ENCODE measurements at regions not wholly inside any gene's neighbourhood (a gene's known extent, or its start where the extent isn't known, plus 50 kb on each side); places are given as distances from the start of the nearest gene placed in this dataset.
"Not testable (repeated sequence)": the region's sequence is repeated elsewhere in the genome, so short reads cannot be mapped to it uniquely, and the experiment has no call there.

- in situ Hi-C loops (cut with MboI; ENCODE audit: low sequenced_read_pairs) = no loop called here
These were observed 562.0 kb downstream of the MN1 start for GRCh38 chr22:27239520-27239919.

GRCh38 chr22:27240298-27241075 lies 561.1 kb downstream of the MN1 start:
- in situ Hi-C loops (cut with MboI; ENCODE audit: low sequenced_read_pairs) = no loop called here

- in situ Hi-C loops (cut with MboI; ENCODE audit: low sequenced_read_pairs) = no loop called here
These were observed 559.9 kb downstream of the MN1 start for GRCh38 chr22:27241430-27242321.

- in situ Hi-C loops (cut with MboI; ENCODE audit: low sequenced_read_pairs) = no loop called here
These were observed 559.1 kb downstream of the MN1 start for GRCh38 chr22:27242474-27242873.

- in situ Hi-C loops (cut with MboI; ENCODE audit: low sequenced_read_pairs) = no loop called here
These were observed 558.5 kb downstream of the MN1 start for GRCh38 chr22:27242917-27243589.

- in situ Hi-C loops (cut with MboI; ENCODE audit: low sequenced_read_pairs) = no loop called here
These were observed 557.2 kb downstream of the MN1 start for GRCh38 chr22:27244328-27244727.

- in situ Hi-C loops (cut with MboI; ENCODE audit: low sequenced_read_pairs) = no loop called here
These were observed 556.5 kb downstream of the MN1 start for GRCh38 chr22:27245056-27245455.

GRCh38 chr22:27246558-27246957 lies 555.0 kb downstream of the MN1 start:
- in situ Hi-C loops (cut with MboI; ENCODE audit: low sequenced_read_pairs) = no loop called here

GRCh38 chr22:27247701-27248434 lies 553.7 kb downstream of the MN1 start:
- in situ Hi-C loops (cut with MboI; ENCODE audit: low sequenced_read_pairs) = no loop called here

- in situ Hi-C loops (cut with MboI; ENCODE audit: low sequenced_read_pairs) = no loop called here
These were observed 551.1 kb downstream of the MN1 start for GRCh38 chr22:27250418-27250817.

GRCh38 chr22:27250886-27251285 lies 550.7 kb downstream of the MN1 start:
- in situ Hi-C loops (cut with MboI; ENCODE audit: low sequenced_read_pairs) = no loop called here

- in situ Hi-C loops (cut with MboI; ENCODE audit: low sequenced_read_pairs) = no loop called here
These were observed 550.0 kb downstream of the MN1 start for GRCh38 chr22:27251563-27251962.

GRCh38 chr22:27252282-27253049 lies 549.1 kb downstream of the MN1 start:
- in situ Hi-C loops (cut with MboI; ENCODE audit: low sequenced_read_pairs) = no loop called here

- in situ Hi-C loops (cut with MboI; ENCODE audit: low sequenced_read_pairs) = no loop called here
These were observed 548.3 kb downstream of the MN1 start for GRCh38 chr22:27253108-27253902.

- in situ Hi-C loops (cut with MboI; ENCODE audit: low sequenced_read_pairs) = not testable (repeated sequence)
These were observed 547.5 kb downstream of the MN1 start for GRCh38 chr22:27254063-27254462.

- in situ Hi-C loops (cut with MboI; ENCODE audit: low sequenced_read_pairs) = no loop called here
These were observed 546.0 kb downstream of the MN1 start for GRCh38 chr22:27255580-27255979.

GRCh38 chr22:27257987-27258386 lies 543.6 kb downstream of the MN1 start:
- in situ Hi-C loops (cut with MboI; ENCODE audit: low sequenced_read_pairs) = no loop called here

- in situ Hi-C loops (cut with MboI; ENCODE audit: low sequenced_read_pairs) = no loop called here
These were observed 542.9 kb downstream of the MN1 start for GRCh38 chr22:27258616-27259172.

GRCh38 chr22:27259433-27259832 lies 542.1 kb downstream of the MN1 start:
- in situ Hi-C loops (cut with MboI; ENCODE audit: low sequenced_read_pairs) = no loop called here

Data from HL-60/S4 (cell line).